ENCODE measurements at regions not wholly inside any gene's neighbourhood (a gene's known extent, or its start where the extent isn't known, plus 50 kb on each side); places are given as distances from the start of the nearest gene placed in this dataset.
"Not testable (repeated sequence)": the region's sequence is repeated elsewhere in the genome, so short reads cannot be mapped to it uniquely, and the experiment has no call there.

- Histone ChIP-seq H3K36me3 (ENCODE audit: control insufficient read depth, insufficient read depth, low read length) (no peaks in the 10 kb centered on the region), H3K9me3 (ENCODE audit: control insufficient read depth, insufficient read depth, low read length) (no peaks in the 10 kb centered on the region), H3K9ac (ENCODE audit: low read depth, low read length) (no peak overlapping the region), H3K27ac (ENCODE audit: low read depth, low read length) (no peak overlapping the region), H3K27me3 (ENCODE audit: control insufficient read depth, insufficient read depth, low read length) (no peaks in the 10 kb centered on the region), H3K4me3 (ENCODE audit: low read depth, low read length) (no peak overlapping the region), H3K4me1 (ENCODE audit: control insufficient read depth, insufficient read depth, low read length) (peaks cover 5% of the 10 kb centered on the region; the same call in 1 of the 2 replicates)
Observed at GRCh38 chr19:32063601-32064000, 281.8 kb upstream of the ZNF507 start.

- Histone ChIP-seq H3K4me3 (ENCODE audit: low read depth, low read length) (no peak overlapping the region), H3K27ac (ENCODE audit: low read depth, low read length) (no peak overlapping the region), H3K27me3 (ENCODE audit: control insufficient read depth, insufficient read depth, low read length) (no peaks in the 10 kb centered on the region), H3K9ac (ENCODE audit: low read depth, low read length) (no peak overlapping the region), H3K9me3 (ENCODE audit: control insufficient read depth, insufficient read depth, low read length) (no peaks in the 10 kb centered on the region), H3K36me3 (ENCODE audit: control insufficient read depth, insufficient read depth, low read length) (no peaks in the 10 kb centered on the region), H3K4me1 (ENCODE audit: control insufficient read depth, insufficient read depth, low read length) (peaks cover 4% of the 10 kb centered on the region; the same call in 1 of the 2 replicates)
Observed at GRCh38 chr19:32066056-32066455, 279.4 kb upstream of the ZNF507 start.

- H3K36me3 ChIP-seq (ENCODE audit: control insufficient read depth, insufficient read depth, low read length) = no peaks in the 10 kb centered on the region
- no peak overlapping the region for H3K27ac ChIP-seq (ENCODE audit: low read depth, low read length)
- H3K9ac ChIP-seq (ENCODE audit: low read depth, low read length) = no peak overlapping the region
- no peaks in the 10 kb centered on the region for H3K9me3 ChIP-seq (ENCODE audit: control insufficient read depth, insufficient read depth, low read length)
- no peak overlapping the region for H3K4me3 ChIP-seq (ENCODE audit: low read depth, low read length)
- H3K4me1 ChIP-seq (ENCODE audit: control insufficient read depth, insufficient read depth, low read length) = no peaks in the 10 kb centered on the region
- H3K27me3 ChIP-seq (ENCODE audit: control insufficient read depth, insufficient read depth, low read length) = no peaks in the 10 kb centered on the region
Observed at GRCh38 chr19:32067685-32068084, 277.7 kb upstream of the ZNF507 start.

- Histone ChIP-seq H3K27me3 (ENCODE audit: control insufficient read depth, insufficient read depth, low read length) (no peaks in the 10 kb centered on the region), H3K4me3 (ENCODE audit: low read depth, low read length) (no peak overlapping the region), H3K4me1 (ENCODE audit: control insufficient read depth, insufficient read depth, low read length) (no peaks in the 10 kb centered on the region), H3K36me3 (ENCODE audit: control insufficient read depth, insufficient read depth, low read length) (no peaks in the 10 kb centered on the region), H3K9ac (ENCODE audit: low read depth, low read length) (no peak overlapping the region), H3K9me3 (ENCODE audit: control insufficient read depth, insufficient read depth, low read length) (no peaks in the 10 kb centered on the region), H3K27ac (ENCODE audit: low read depth, low read length) (no peak overlapping the region)
Observed at GRCh38 chr19:32068793-32069192, 276.6 kb upstream of the ZNF507 start.

- Histone ChIP-seq H3K9ac (ENCODE audit: low read depth, low read length) (no peak overlapping the region), H3K27me3 (ENCODE audit: control insufficient read depth, insufficient read depth, low read length) (no peaks in the 10 kb centered on the region), H3K4me3 (ENCODE audit: low read depth, low read length) (no peak overlapping the region), H3K27ac (ENCODE audit: low read depth, low read length) (no peak overlapping the region), H3K36me3 (ENCODE audit: control insufficient read depth, insufficient read depth, low read length) (no peaks in the 10 kb centered on the region), H3K4me1 (ENCODE audit: control insufficient read depth, insufficient read depth, low read length) (no peaks in the 10 kb centered on the region), H3K9me3 (ENCODE audit: control insufficient read depth, insufficient read depth, low read length) (no peaks in the 10 kb centered on the region)
Observed at GRCh38 chr19:32070101-32070500, 275.3 kb upstream of the ZNF507 start.

- Histone ChIP-seq H3K36me3 (ENCODE audit: control insufficient read depth, insufficient read depth, low read length) (no peaks in the 10 kb centered on the region), H3K9me3 (ENCODE audit: control insufficient read depth, insufficient read depth, low read length) (no peaks in the 10 kb centered on the region)
Observed at GRCh38 chr19:32082028-32082427, 263.4 kb upstream of the ZNF507 start.

GRCh38 chr19:32084756-32085363 is 260.6 kb upstream of the ZNF507 start:
- not testable (repeated sequence) for H3K9me3 ChIP-seq (ENCODE audit: control insufficient read depth, insufficient read depth, low read length); H3K27me3 ChIP-seq (ENCODE audit: control insufficient read depth, insufficient read depth, low read length); H3K27ac ChIP-seq (ENCODE audit: low read depth, low read length); H3K36me3 ChIP-seq (ENCODE audit: control insufficient read depth, insufficient read depth, low read length); H3K4me1 ChIP-seq (ENCODE audit: control insufficient read depth, insufficient read depth, low read length); H3K9ac ChIP-seq (ENCODE audit: low read depth, low read length); H3K4me3 ChIP-seq (ENCODE audit: low read depth, low read length)

More at GRCh38 chr19:32082028-32082427, 263.4 kb upstream of the ZNF507 start:
- Histone ChIP-seq H3K4me3 (ENCODE audit: low read depth, low read length) (no peak overlapping the region), H3K27ac (ENCODE audit: low read depth, low read length) (no peak overlapping the region), H3K9ac (ENCODE audit: low read depth, low read length) (no peak overlapping the region), H3K27me3 (ENCODE audit: control insufficient read depth, insufficient read depth, low read length) (no peaks in the 10 kb centered on the region), H3K4me1 (ENCODE audit: control insufficient read depth, insufficient read depth, low read length) (peaks cover 4% of the 10 kb centered on the region; the same call in 1 of the 2 replicates)

- Histone ChIP-seq H3K9ac (ENCODE audit: low read depth, low read length) (no peak overlapping the region), H3K36me3 (ENCODE audit: control insufficient read depth, insufficient read depth, low read length) (no peaks in the 10 kb centered on the region), H3K27ac (ENCODE audit: low read depth, low read length) (no peak overlapping the region), H3K4me1 (ENCODE audit: control insufficient read depth, insufficient read depth, low read length) (no peaks in the 10 kb centered on the region), H3K4me3 (ENCODE audit: low read depth, low read length) (no peak overlapping the region), H3K9me3 (ENCODE audit: control insufficient read depth, insufficient read depth, low read length) (no peaks in the 10 kb centered on the region), H3K27me3 (ENCODE audit: control insufficient read depth, insufficient read depth, low read length) (no peaks in the 10 kb centered on the region)
Observed at GRCh38 chr19:32091241-32091640, 254.2 kb upstream of the ZNF507 start.

- Histone ChIP-seq H3K9ac (ENCODE audit: low read depth, low read length) (no peak overlapping the region), H3K9me3 (ENCODE audit: control insufficient read depth, insufficient read depth, low read length) (peaks cover 16% of the 10 kb centered on the region), H3K36me3 (ENCODE audit: control insufficient read depth, insufficient read depth, low read length) (no peaks in the 10 kb centered on the region), H3K27ac (ENCODE audit: low read depth, low read length) (no peak overlapping the region), H3K4me3 (ENCODE audit: low read depth, low read length) (no peak overlapping the region), H3K27me3 (ENCODE audit: control insufficient read depth, insufficient read depth, low read length) (no peaks in the 10 kb centered on the region), H3K4me1 (ENCODE audit: control insufficient read depth, insufficient read depth, low read length) (peaks cover 15% of the 10 kb centered on the region)
Observed at GRCh38 chr19:32097011-32097410, 248.4 kb upstream of the ZNF507 start.

GRCh38 chr19:32097620-32098019 is 247.8 kb upstream of the ZNF507 start:
- peaks cover 16% of the 10 kb centered on the region for H3K9me3 ChIP-seq (ENCODE audit: control insufficient read depth, insufficient read depth, low read length)
- H3K27me3 ChIP-seq (ENCODE audit: control insufficient read depth, insufficient read depth, low read length) = no peaks in the 10 kb centered on the region
- no peak overlapping the region for H3K4me3 ChIP-seq (ENCODE audit: low read depth, low read length)
- H3K4me1 ChIP-seq (ENCODE audit: control insufficient read depth, insufficient read depth, low read length) = peaks cover 15% of the 10 kb centered on the region
- H3K27ac ChIP-seq (ENCODE audit: low read depth, low read length) = no peak overlapping the region
- H3K36me3 ChIP-seq (ENCODE audit: control insufficient read depth, insufficient read depth, low read length) = no peaks in the 10 kb centered on the region
- no peak overlapping the region for H3K9ac ChIP-seq (ENCODE audit: low read depth, low read length)

GRCh38 chr19:32098968-32099367 is 246.4 kb upstream of the ZNF507 start:
- Histone ChIP-seq H3K4me3 (ENCODE audit: low read depth, low read length) (0 out of 2 replicates have a peak overlapping the region, but pooled peaks have one; percentile 37), H3K27ac (ENCODE audit: low read depth, low read length) (peak overlapping the region; percentile 67), H3K4me1 (ENCODE audit: control insufficient read depth, insufficient read depth, low read length) (peaks cover 15% of the 10 kb centered on the region), H3K27me3 (ENCODE audit: control insufficient read depth, insufficient read depth, low read length) (no peaks in the 10 kb centered on the region), H3K36me3 (ENCODE audit: control insufficient read depth, insufficient read depth, low read length) (no peaks in the 10 kb centered on the region), H3K9me3 (ENCODE audit: control insufficient read depth, insufficient read depth, low read length) (peaks cover 16% of the 10 kb centered on the region), H3K9ac (ENCODE audit: low read depth, low read length) (no peak overlapping the region)

Data from HUES48 (cell line).